ENCODE measurements at regions not wholly inside any gene's neighbourhood (a gene's known extent, or its start where the extent isn't known, plus 50 kb on each side); places are given as distances from the start of the nearest gene placed in this dataset.

GRCh38 chr5:123864578-123864977 is 352.6 kb downstream of the CSNK1G3 start:
- H4K20me1 ChIP-seq (ENCODE audit: insufficient read depth), result no peaks in the 10 kb centered on the region
- H3K4me2 ChIP-seq (ENCODE audit: low read length), result no peak overlapping the region
- H3K27me3 ChIP-seq (ENCODE audit: insufficient read depth, low read length), result no peaks in the 10 kb centered on the region
- no peaks in the 10 kb centered on the region for H3K9me3 ChIP-seq (ENCODE audit: control insufficient read depth in 1 of 2, insufficient read depth in 1 of 2, low read depth in 1 of 2, low read length in 2 of 2)
- ChIA-PET RAD21 (ENCODE audit: low non-redundant PET in 1 of 2, low total read pairs in 2 of 2, uncharacterized antibody in 2 of 2, unreplicated experiment in 2 of 2) (no interaction called here), CTCF (no interaction called here), POLR2A (no interaction called here)
- no peak overlapping the region for H2AFZ ChIP-seq (ENCODE audit: low read depth, low read length, poor library complexity, severe bottlenecking)
- ATAC-seq, result no peak
- no peaks in the 10 kb centered on the region for H3K79me2 ChIP-seq (ENCODE audit: insufficient read depth, low read length)
- no peak for DNase-seq (ENCODE audit: low read depth, low spot score)
- no TSS peak for BruUV-seq (replicated peaks)
- H3K4me1 ChIP-seq (ENCODE audit: control insufficient read depth in 1 of 2, insufficient read depth in 2 of 2, low read length in 2 of 2), result no peaks in the 10 kb centered on the region
- intact Hi-C loops (cut with micrococcal nuclease), result no loop called here
- no peaks in the 10 kb centered on the region for H3K36me3 ChIP-seq (ENCODE audit: control insufficient read depth in 1 of 2, insufficient read depth in 2 of 2, low read length in 2 of 2)
- H3K27ac ChIP-seq (ENCODE audit: low read depth, low read length), result no peak overlapping the region
- no peak overlapping the region for H3K4me3 ChIP-seq (replicated peaks in 1 of 2; ENCODE audit: low read depth in 1 of 2, low read length in 2 of 2)
- no peak overlapping the region for H3K9ac ChIP-seq (ENCODE audit: low read length)
- TF ChIP-seq TCF7L2 (IDR thresholded peaks at IDR 0.05; ENCODE audit: borderline replicate concordance, extremely low read depth, insufficient read depth, insufficient read length) (no peak), YY1 (IDR thresholded peaks at IDR 0.05; ENCODE audit: extremely low read depth, insufficient replicate concordance, low read depth, low read length) (no peak), FOSL1 (IDR thresholded peaks at IDR 0.05; ENCODE audit: low read depth) (no peak), CEBPB (IDR thresholded peaks at IDR 0.05; ENCODE audit: low read depth) (no peak), SRF (IDR thresholded peaks at IDR 0.05; ENCODE audit: low read depth) (no peak), REST (IDR thresholded peaks at IDR 0.05; ENCODE audit: low read depth) (no peak), EZH2 (IDR thresholded peaks at IDR 0.05) (no peak), ZFX (IDR thresholded peaks at IDR 0.05) (no peak), CBX3 (IDR thresholded peaks at IDR 0.05; ENCODE audit: low read depth) (no peak), ZBTB33 (IDR thresholded peaks at IDR 0.05; ENCODE audit: extremely low read depth, insufficient replicate concordance, low read length) (no peak), ATF3 (IDR thresholded peaks at IDR 0.05) (no peak), RAD21 (IDR thresholded peaks at IDR 0.05; ENCODE audit: low read depth) (no peak)
- H3K9me2 ChIP-seq (ENCODE audit: insufficient read depth), result no peaks in the 10 kb centered on the region

Measured in HCT116 (cell line).